ENCODE measurements at regions not wholly inside any gene's neighbourhood (a gene's known extent, or its start where the extent isn't known, plus 50 kb on each side); places are given as distances from the start of the nearest gene placed in this dataset.

GRCh38 chr6:103538381-103538780 lies 1321.3 kb downstream of the HACE1 start:
- TF ChIP-seq NFIC (IDR thresholded peaks at IDR 0.05) (no peak), TCF12 (IDR thresholded peaks at IDR 0.05; ENCODE audit: low read depth) (no peak), TEAD4 (IDR thresholded peaks at IDR 0.05) (no peak), EP300 (IDR thresholded peaks at IDR 0.05; ENCODE audit: borderline replicate concordance) (no peak), ZBTB7A (IDR thresholded peaks at IDR 0.05; ENCODE audit: low read depth) (no peak), CEBPB (IDR thresholded peaks at IDR 0.05) (no peak)

DNA sequence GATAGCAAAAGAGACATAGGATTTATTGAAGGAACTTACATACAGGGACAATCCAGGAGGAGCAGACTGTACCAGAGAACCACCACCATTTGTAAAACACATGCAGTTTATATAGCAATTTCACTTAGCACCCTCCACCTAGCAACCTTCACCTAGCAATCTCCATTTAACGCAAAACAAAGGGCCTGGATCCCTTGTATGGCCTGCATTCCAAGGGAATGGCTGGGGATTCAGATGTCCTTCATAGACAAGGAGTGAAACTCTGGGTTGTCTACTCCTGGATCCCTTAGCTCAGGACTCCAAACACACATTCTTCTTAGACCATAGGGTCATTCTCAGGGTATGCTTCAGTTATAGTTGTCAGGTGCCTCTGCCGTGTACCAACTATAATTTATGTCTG lies 1324.9 kb downstream of the HACE1 start:
- TF ChIP-seq CREB1 (IDR thresholded peaks at IDR 0.05; ENCODE audit: low read depth) (no peak), REST (IDR thresholded peaks at IDR 0.05; ENCODE audit: low read depth) (no peak), TCF12 (IDR thresholded peaks at IDR 0.05; ENCODE audit: low read depth) (no peak), RAD21 (IDR thresholded peaks at IDR 0.05; ENCODE audit: low read depth) (no peak), NFIC (IDR thresholded peaks at IDR 0.05) (no peak), TEAD4 (IDR thresholded peaks at IDR 0.05) (no peak), FOXM1 (IDR thresholded peaks at IDR 0.05; ENCODE audit: borderline replicate concordance, low read depth) (no peak), YY1 (IDR thresholded peaks at IDR 0.05; ENCODE audit: low read depth) (no peak), TAF1 (IDR thresholded peaks at IDR 0.05; ENCODE audit: low read depth) (no peak), EP300 (IDR thresholded peaks at IDR 0.05; ENCODE audit: borderline replicate concordance) (no peak), CEBPB (IDR thresholded peaks at IDR 0.05) (no peak), ZBTB7A (IDR thresholded peaks at IDR 0.05; ENCODE audit: low read depth) (no peak), EGR1 (IDR thresholded peaks at IDR 0.05) (no peak)
- TF ChIP-seq, protein P1, sequence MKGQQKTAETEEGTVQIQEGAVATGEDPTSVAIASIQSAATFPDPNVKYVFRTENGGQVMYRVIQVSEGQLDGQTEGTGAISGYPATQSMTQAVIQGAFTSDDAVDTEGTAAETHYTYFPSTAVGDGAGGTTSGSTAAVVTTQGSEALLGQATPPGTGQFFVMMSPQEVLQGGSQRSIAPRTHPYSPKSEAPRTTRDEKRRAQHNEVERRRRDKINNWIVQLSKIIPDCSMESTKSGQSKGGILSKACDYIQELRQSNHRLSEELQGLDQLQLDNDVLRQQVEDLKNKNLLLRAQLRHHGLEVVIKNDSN (IDR thresholded peaks at IDR 0.05): no peak
- TF ChIP-seq, protein P2, sequence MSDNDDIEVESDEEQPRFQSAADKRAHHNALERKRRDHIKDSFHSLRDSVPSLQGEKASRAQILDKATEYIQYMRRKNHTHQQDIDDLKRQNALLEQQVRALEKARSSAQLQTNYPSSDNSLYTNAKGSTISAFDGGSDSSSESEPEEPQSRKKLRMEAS (IDR thresholded peaks at IDR 0.05): no peak

DNA sequence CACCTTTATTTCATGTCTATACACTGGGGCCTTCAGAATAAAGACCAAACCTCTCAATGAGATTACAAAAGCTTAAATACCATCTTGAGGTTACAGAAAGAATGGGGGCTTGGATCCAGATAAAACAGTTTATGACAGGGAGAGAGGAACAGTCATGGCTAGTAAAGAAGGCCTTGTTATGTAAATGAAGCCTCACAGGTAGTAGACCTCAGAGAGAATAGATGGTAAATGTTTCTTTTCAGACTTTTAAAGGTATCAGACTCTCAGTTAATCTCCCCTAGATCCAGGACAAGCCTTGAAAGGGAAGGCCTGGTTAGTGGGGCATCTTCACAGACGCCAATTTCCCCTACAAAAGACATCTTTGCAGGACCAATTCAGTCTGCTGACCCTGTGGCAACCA lies 1325.6 kb downstream of the HACE1 start:
- TF ChIP-seq TAF1 (IDR thresholded peaks at IDR 0.05; ENCODE audit: low read depth) (no peak), FOXM1 (IDR thresholded peaks at IDR 0.05; ENCODE audit: borderline replicate concordance, low read depth) (no peak), EP300 (IDR thresholded peaks at IDR 0.05; ENCODE audit: borderline replicate concordance) (no peak), TCF12 (IDR thresholded peaks at IDR 0.05; ENCODE audit: low read depth) (no peak), ZBTB7A (IDR thresholded peaks at IDR 0.05; ENCODE audit: low read depth) (no peak), TEAD4 (IDR thresholded peaks at IDR 0.05) (no peak)
- TF ChIP-seq, protein P2 (IDR thresholded peaks at IDR 0.05): no peak

DNA sequence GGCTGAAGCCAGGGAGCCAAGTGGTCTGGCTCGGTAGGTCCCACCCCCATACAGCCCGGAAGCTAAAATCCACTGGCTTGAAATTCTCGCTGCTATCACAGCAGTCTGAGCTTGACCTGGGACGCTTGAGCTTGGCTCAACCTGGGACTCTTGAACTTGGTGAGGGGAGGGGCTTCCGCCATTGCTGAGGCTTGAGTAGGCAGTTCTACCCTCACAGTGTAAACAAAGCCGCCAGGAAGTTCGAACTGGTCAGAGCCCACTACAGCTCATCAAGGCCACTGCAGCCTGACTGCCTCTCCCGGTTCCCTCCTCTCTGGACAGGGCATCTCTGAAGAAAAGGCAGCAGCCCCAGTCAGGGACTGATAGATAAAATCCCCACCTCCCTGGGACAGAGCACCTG lies 1337.7 kb downstream of the HACE1 start:
- no peak for TF ChIP-seq CEBPB (IDR thresholded peaks at IDR 0.05)
- TF ChIP-seq FOXM1 (IDR thresholded peaks at IDR 0.05; ENCODE audit: borderline replicate concordance, low read depth): no peak
- no peak for TF ChIP-seq EP300 (IDR thresholded peaks at IDR 0.05; ENCODE audit: borderline replicate concordance)
- TF ChIP-seq TEAD4 (IDR thresholded peaks at IDR 0.05): no peak
- TF ChIP-seq, protein P1 (IDR thresholded peaks at IDR 0.05): no peak
- TF ChIP-seq RAD21 (IDR thresholded peaks at IDR 0.05; ENCODE audit: low read depth): no peak
- TF ChIP-seq CREB1 (IDR thresholded peaks at IDR 0.05; ENCODE audit: low read depth): no peak
- TF ChIP-seq, protein P2 (IDR thresholded peaks at IDR 0.05): no peak
- no peak for TF ChIP-seq TCF12 (IDR thresholded peaks at IDR 0.05; ENCODE audit: low read depth)
- no peak for TF ChIP-seq REST (IDR thresholded peaks at IDR 0.05; ENCODE audit: low read depth)
- no peak for TF ChIP-seq YY1 (IDR thresholded peaks at IDR 0.05; ENCODE audit: low read depth)
- no peak for TF ChIP-seq TAF1 (IDR thresholded peaks at IDR 0.05; ENCODE audit: low read depth)
- TF ChIP-seq ZBTB7A (IDR thresholded peaks at IDR 0.05; ENCODE audit: low read depth): no peak
- TF ChIP-seq EGR1 (IDR thresholded peaks at IDR 0.05): no peak
- TF ChIP-seq NFIC (IDR thresholded peaks at IDR 0.05): no peak

DNA sequence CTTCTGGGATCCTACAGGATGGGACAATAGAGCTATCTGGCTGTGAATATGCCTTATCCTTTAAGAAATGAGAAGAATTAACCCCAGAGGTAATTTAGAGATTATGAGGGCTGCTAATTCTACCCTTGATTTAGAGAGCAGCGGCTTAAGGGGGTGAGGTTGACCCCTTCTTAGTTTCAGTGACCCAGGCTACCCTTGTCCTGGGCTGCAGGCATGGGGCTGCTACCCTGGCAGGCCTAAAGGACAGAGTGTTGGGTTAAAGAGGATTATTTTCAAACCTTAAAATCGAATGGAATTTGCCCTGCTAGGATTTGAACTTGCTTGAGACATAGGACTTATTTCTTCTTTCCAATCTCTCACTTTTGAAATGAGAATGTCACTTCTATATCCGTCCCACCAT lies 1343.4 kb downstream of the HACE1 start:
- TF ChIP-seq ZBTB7A (IDR thresholded peaks at IDR 0.05; ENCODE audit: low read depth) (no peak), EP300 (IDR thresholded peaks at IDR 0.05; ENCODE audit: borderline replicate concordance) (no peak), EGR1 (IDR thresholded peaks at IDR 0.05) (no peak), TAF1 (IDR thresholded peaks at IDR 0.05; ENCODE audit: low read depth) (no peak), CEBPB (IDR thresholded peaks at IDR 0.05) (no peak), TCF12 (IDR thresholded peaks at IDR 0.05; ENCODE audit: low read depth) (no peak), TEAD4 (IDR thresholded peaks at IDR 0.05) (no peak), RAD21 (IDR thresholded peaks at IDR 0.05; ENCODE audit: low read depth) (no peak), CREB1 (IDR thresholded peaks at IDR 0.05; ENCODE audit: low read depth) (no peak), REST (IDR thresholded peaks at IDR 0.05; ENCODE audit: low read depth) (no peak), FOXM1 (IDR thresholded peaks at IDR 0.05; ENCODE audit: borderline replicate concordance, low read depth) (no peak), YY1 (IDR thresholded peaks at IDR 0.05; ENCODE audit: low read depth) (no peak), NFIC (IDR thresholded peaks at IDR 0.05) (no peak)
- TF ChIP-seq, protein P1 (IDR thresholded peaks at IDR 0.05): no peak
- TF ChIP-seq, protein P2 (IDR thresholded peaks at IDR 0.05): no peak

All from Ishikawa (cell line).